Heart right ventricle (tissue), 16 donors: ENCODE measurements at regions not wholly inside any gene's neighbourhood (a gene's known extent, or its start where the extent isn't known, plus 50 kb on each side); places are given as distances from the start of the nearest gene placed in this dataset.
A peak's percentile ranks its signal among the peaks of the same experiment; 100 is the strongest.
"Not testable (repeated sequence)": the region's sequence is repeated elsewhere in the genome, so short reads cannot be mapped to it uniquely, and the experiment has no call there.

Experiments used
- ATAC-seq, 8 donors: fragments of 200-7000 bp; cut with Tn5 transposase; one replicate each; pipeline ENCODE4 v1.9.1; 2020; ENCODE audit warnings: mild to moderate bottlenecking in 8 of 8, moderate library complexity in 8 of 8, moderate number of reproducible peaks in 1 of 8
- DNase-seq, 2 donors: peaks; one replicate each; pipeline ENCODE4 v3.0.0-alpha.2; 2020
- H3K27ac ChIP-seq, 10 donors: fragments of 200-600 bp; sonication (generic) in 2 of 10; one replicate each; pipeline versions ENCODE4 v1.5.0 to v1.8.0; 2020 to 2022; ENCODE audit warnings: mild to moderate bottlenecking in 3 of 10
- H3K27me3 ChIP-seq, 7 donors: fragments of 200-600 bp; one replicate each; pipeline ENCODE4 v1.8.0; 2021 to 2022; ENCODE audit warnings: mild to moderate bottlenecking in 2 of 7
- H3K36me3 ChIP-seq, 9 donors: fragments of 200-600 bp; sonication (generic) in 1 of 9; one replicate each; pipeline versions ENCODE4 v1.5.0 to v1.8.0; 2020 to 2022; ENCODE audit warnings: mild to moderate bottlenecking in 2 of 9
- H3K4me1 ChIP-seq, 9 donors: fragments of 200-600 bp; sonication (generic) in 1 of 9; one replicate each; pipeline versions ENCODE4 v1.5.0 to v1.8.0; 2020 to 2022; ENCODE audit warnings: mild to moderate bottlenecking in 4 of 9
- H3K4me3 ChIP-seq, 10 donors: fragments of 200-600 bp; sonication (generic) in 2 of 10; one replicate each; pipeline versions ENCODE4 v1.5.0 to v1.8.0; 2020 to 2022; ENCODE audit warnings: mild to moderate bottlenecking in 7 of 10, moderate library complexity in 2 of 10
- H3K9me3 ChIP-seq, 11 donors: fragments of 200-600 bp in 10 of 11; sonication (generic) in 2 of 11; one replicate each; pipeline versions ENCODE4 v1.5.0 to v1.8.0; 2013 to 2022; ENCODE audit warnings: mild to moderate bottlenecking in 2 of 11, control low read depth in 1 of 11, moderate library complexity in 1 of 11
- WGBS, 2 donors: extraction: QIAGEN DNeasy Blood & Tissue Kit; methylation state at CpG; one replicate each; pipeline ENCODE4 v1.1.7; 2013; ENCODE audit warnings: inconsistent platforms in 1 of 2; 5-methylcytosine and 5-hydroxymethylcytosine counted together
- intact Hi-C, 10 donors: fragments of 100-400 bp; cut with DNase I; formaldehyde crosslinking; loops; one replicate each; pipeline versions ENCODE4 v1.11.1 to v1.14.2; 2022
- TF ChIP-seq, protein P1 (sequence below), 9 donors: fragments of 200-600 bp; sonication (generic) in 2 of 9; IDR thresholded peaks; one replicate each; pipeline versions ENCODE4 v1.5.0 to v1.8.0; 2021 to 2022; ENCODE audit warnings: antibody characterized with exemption in 9 of 9, mild to moderate bottlenecking in 5 of 9, moderate library complexity in 1 of 9
- donor health status: Arrhythmogenic right ventricular cardiomyopathy.
- donor health status: ischemic (EF 13 %, LVEDD 7.1; RV severe dilation, severe dysfunction).
- donor health status: healthy with polysubstance abuse.
- donor health status: DM: no; HTN: yes; CAD: no.
- donor health status: DM: no; HTN: no; CAD: no.
- donor health status: ischemic (EF 25% LVEDD 6.9; RV normal size, moderate dysfunction).
- donor health status: ischemic (EF 25% LVEDD 5.7; RV mildly dilated, moderate dysfunction).
- donor health status: healthy.
- donor health status: DM: yes; HTN: yes; CAD: no.
- donor health status: Ischemic cardiomyopathy.
- donor health status: ischemic (EF 35%, LVEDD 5.7; RV mildly dilated, moderate dysfunction).
- donor health status: nonischemic (EF 11% LVEDD 7.7; RV severe dilation, severe dysfunction).
- donor health status: DM: yes; HTN: yes; CAD: no.
- donor health status: PGD.
- donor health status: ischemic (EF 29% LVEDD 5.4; RV normal size, mild dysfunction).
- donor health status: nonischemic (EF 23%, LVEDD 6.1; RV moderate dilation, normal function).

GRCh38 chr21:9070703-9071102, 1450.7 kb upstream of the TPTE start:
- ATAC-seq, H3K27me3 ChIP-seq, H3K4me3 ChIP-seq, intact Hi-C loops, H3K4me1 ChIP-seq, H3K9me3 ChIP-seq, H3K36me3 ChIP-seq: not testable (repeated sequence)
- TF ChIP-seq, protein P1, sequence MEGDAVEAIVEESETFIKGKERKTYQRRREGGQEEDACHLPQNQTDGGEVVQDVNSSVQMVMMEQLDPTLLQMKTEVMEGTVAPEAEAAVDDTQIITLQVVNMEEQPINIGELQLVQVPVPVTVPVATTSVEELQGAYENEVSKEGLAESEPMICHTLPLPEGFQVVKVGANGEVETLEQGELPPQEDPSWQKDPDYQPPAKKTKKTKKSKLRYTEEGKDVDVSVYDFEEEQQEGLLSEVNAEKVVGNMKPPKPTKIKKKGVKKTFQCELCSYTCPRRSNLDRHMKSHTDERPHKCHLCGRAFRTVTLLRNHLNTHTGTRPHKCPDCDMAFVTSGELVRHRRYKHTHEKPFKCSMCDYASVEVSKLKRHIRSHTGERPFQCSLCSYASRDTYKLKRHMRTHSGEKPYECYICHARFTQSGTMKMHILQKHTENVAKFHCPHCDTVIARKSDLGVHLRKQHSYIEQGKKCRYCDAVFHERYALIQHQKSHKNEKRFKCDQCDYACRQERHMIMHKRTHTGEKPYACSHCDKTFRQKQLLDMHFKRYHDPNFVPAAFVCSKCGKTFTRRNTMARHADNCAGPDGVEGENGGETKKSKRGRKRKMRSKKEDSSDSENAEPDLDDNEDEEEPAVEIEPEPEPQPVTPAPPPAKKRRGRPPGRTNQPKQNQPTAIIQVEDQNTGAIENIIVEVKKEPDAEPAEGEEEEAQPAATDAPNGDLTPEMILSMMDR (IDR thresholded peaks at IDR 0.05), result peak in 5 of 9 donors; percentile 18 to 35 (median 28)
- WGBS, 2 donors, result 46 to 61% methylated on average over 5 to 8 of the region's 23 CpGs
- DNase-seq, result peak; percentile 9 to 26
- peak overlapping the region in 6 of 10 donors; percentile 39 to 72 (median 58) for H3K27ac ChIP-seq

GRCh38 chr21:9073010-9073409, 1448.4 kb upstream of the TPTE start:
- H3K27ac ChIP-seq, H3K9me3 ChIP-seq, DNase-seq, intact Hi-C loops, H3K4me3 ChIP-seq, H3K4me1 ChIP-seq, ATAC-seq, H3K27me3 ChIP-seq, H3K36me3 ChIP-seq: not testable (repeated sequence)
- WGBS, 2 donors, result 81 to 84% methylated on average over 17 of the region's 22 CpGs

DNA sequence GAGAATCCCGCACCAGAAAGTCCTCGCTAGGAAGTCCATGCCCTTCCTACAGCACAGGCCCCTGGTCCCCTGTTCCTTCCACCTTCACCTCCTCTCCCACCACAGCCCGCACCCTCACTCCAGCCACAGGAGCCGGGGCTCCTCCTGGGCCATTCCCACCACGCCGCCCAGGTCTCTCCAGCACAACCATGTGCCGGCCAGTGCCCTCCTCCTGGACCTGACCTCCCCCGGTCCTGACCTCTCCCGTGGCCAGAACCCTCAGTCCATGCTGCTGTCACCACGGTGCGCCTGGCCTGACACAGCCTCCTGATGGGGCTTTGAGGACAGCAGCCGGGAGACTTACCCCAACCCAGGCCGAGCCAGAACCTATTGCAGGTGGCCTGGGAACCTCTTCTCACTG, 1446.6 kb upstream of the TPTE start:
- H3K36me3 ChIP-seq, DNase-seq, H3K27ac ChIP-seq, intact Hi-C loops, ATAC-seq, H3K9me3 ChIP-seq, H3K4me3 ChIP-seq, H3K27me3 ChIP-seq, H3K4me1 ChIP-seq: not testable (repeated sequence)
- 86 to 88% methylated on average over 5 to 11 of the region's 13 CpGs for WGBS, 2 donors

DNA sequence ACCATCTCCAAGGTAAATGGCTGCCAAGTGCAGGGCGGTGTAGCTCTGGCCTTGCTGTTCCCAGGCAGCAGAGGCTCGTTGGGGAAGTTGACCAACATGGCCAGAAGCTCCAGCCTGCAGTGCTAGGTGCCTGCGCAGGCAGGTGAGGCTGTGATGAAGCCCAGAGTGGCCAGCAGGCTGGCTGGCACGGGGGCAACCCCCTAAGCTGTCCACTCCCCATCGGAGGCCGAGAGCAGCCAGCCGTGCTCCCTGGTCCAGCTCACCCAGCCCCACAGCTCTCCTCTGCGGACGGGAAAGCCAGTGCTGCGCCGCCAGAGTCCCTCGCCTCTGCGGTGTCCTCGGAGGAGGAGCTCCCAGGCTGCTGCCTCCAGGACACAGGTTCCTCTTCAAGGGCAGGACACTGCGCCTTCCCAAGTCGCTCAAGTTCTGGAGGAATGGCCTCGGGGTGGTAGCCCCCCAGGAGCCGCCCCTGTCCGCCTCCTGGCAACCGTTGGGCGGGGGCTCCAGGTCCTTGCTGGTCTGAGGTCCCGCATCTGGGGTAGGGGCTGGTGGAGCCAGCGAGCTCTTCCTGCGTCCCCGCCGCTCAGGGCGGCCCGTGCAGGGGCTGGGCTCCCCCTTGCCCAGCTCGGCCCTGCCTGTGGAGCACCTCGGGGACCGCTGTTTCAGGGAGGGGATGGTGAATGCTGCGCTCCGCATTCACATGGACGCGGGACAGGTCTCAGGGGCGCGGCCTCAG, 1438.1 kb upstream of the TPTE start:
- ATAC-seq, H3K27me3 ChIP-seq, DNase-seq, H3K9me3 ChIP-seq, H3K4me1 ChIP-seq, H3K27ac ChIP-seq, H3K36me3 ChIP-seq, intact Hi-C loops, H3K4me3 ChIP-seq: not testable (repeated sequence)
- 64 to 70% methylated on average over 7 to 14 of the region's 37 CpGs for WGBS, 2 donors

- H3K27ac ChIP-seq, H3K4me1 ChIP-seq, H3K36me3 ChIP-seq, H3K27me3 ChIP-seq, H3K4me3 ChIP-seq, DNase-seq, intact Hi-C loops, H3K9me3 ChIP-seq, ATAC-seq: not testable (repeated sequence)
- 82 to 92% methylated on average over 5 to 6 of the region's 13 CpGs for WGBS, 2 donors
Observed at GRCh38 chr21:9086299-9086698, 1435.1 kb upstream of the TPTE start.

- ATAC-seq, intact Hi-C loops, H3K27ac ChIP-seq, DNase-seq, H3K36me3 ChIP-seq, H3K9me3 ChIP-seq, H3K4me3 ChIP-seq, H3K27me3 ChIP-seq, H3K4me1 ChIP-seq: not testable (repeated sequence)
- WGBS, 2 donors, result 66 to 82% methylated on average over 18 to 19 of the region's 30 CpGs
Observed at GRCh38 chr21:9087816-9088215, 1433.6 kb upstream of the TPTE start.

GRCh38 chr21:9129741-9130140, 1391.6 kb upstream of the TPTE start:
- WGBS, 2 donors, result no CpG with 5 or more reads among the region's 17 CpGs
- not testable (repeated sequence) for H3K9me3 ChIP-seq

GRCh38 chr21:9130817-9131216, 1390.6 kb upstream of the TPTE start:
- H3K27ac ChIP-seq, H3K4me3 ChIP-seq, H3K36me3 ChIP-seq, H3K27me3 ChIP-seq, H3K4me1 ChIP-seq, ATAC-seq, DNase-seq, H3K9me3 ChIP-seq, intact Hi-C loops: not testable (repeated sequence)
- WGBS, 2 donors, result 61 to 72% methylated on average over 5 of the region's 6 CpGs

More at GRCh38 chr21:9129741-9130140, 1391.6 kb upstream of the TPTE start:
- H3K4me3 ChIP-seq, DNase-seq, H3K4me1 ChIP-seq, intact Hi-C loops, H3K27ac ChIP-seq, ATAC-seq, H3K36me3 ChIP-seq, H3K27me3 ChIP-seq: not testable (repeated sequence)
